Stimulated activated CD4-positive, alpha-beta T cell treated with anti-CD3 and anti-CD28 coated beads, TNF-alpha, amount 100 ng/mL, for 48 hours (primary cell): ENCODE measurements at regions not wholly inside any gene's neighbourhood (a gene's known extent, or its start where the extent isn't known, plus 50 kb on each side); places are given as distances from the start of the nearest gene placed in this dataset.
"Not testable (repeated sequence)": the region's sequence is repeated elsewhere in the genome, so short reads cannot be mapped to it uniquely, and the experiment has no call there.

Source experiments
- DNase-seq, 3 donors: peaks; one replicate each; pipeline ENCODE4 v3.0.0-alpha.2; 2020; ENCODE audit warnings: low read depth in 3 of 3

DNA sequence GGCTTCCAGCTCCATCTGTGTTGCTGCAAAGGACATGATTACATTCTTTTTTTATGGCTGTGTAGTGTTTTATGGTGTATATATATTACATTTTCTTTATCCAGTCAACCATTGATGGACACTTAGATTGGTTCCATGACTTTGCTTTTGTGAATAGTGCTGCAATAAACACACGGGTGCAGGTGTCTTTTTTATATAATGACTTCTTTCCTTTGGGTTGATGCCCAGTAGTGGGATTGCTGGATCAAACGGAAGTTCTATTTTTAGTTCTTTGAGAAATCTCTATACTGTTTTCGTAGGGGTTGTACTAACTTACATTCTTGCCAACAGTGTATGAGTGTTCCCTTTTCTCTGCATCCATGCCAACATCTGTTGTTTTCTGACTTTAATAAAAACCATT is 189.7 kb downstream of the ACTR3B start:
- no peak for DNase-seq

DNA sequence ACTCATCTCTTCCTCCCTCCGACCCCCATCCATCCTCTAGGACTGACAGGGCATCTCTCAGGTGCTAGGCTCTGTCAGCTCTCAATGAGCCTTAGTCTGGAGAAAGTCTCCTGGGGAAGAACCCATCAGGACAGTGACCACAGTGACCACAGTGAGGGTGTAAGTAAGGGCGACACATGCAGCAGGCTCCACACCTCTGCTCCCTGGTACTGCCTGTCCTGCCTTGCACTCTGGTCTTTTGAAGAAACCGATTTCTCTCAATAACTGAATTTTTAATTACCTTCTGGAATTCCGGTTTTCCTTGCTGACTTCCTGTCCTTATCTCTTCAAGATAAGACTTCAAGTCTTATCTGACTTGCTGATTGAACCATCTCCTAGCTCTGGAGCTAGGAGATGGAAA is 190.2 kb downstream of the ACTR3B start:
- DNase-seq: no peak

DNA sequence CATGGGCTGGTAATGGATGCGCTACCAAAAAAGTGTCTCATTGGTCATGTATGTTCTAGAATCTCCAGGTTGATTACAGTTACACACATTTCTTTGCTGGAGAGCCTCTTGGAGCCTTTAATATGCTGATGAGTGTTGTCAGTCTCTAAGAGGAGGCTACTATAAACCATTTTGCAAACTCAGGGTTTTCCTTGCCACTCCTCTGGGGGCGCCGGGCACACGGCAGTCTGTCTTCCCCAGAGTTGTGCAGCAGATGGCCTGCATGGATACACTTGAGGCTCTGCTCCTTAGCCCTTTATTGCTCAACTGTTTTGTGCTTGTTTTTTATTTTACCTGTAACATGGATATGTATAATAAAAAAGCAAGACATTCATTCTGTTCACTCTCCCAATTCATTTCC is 196.5 kb downstream of the ACTR3B start:
- no peak for DNase-seq

DNA sequence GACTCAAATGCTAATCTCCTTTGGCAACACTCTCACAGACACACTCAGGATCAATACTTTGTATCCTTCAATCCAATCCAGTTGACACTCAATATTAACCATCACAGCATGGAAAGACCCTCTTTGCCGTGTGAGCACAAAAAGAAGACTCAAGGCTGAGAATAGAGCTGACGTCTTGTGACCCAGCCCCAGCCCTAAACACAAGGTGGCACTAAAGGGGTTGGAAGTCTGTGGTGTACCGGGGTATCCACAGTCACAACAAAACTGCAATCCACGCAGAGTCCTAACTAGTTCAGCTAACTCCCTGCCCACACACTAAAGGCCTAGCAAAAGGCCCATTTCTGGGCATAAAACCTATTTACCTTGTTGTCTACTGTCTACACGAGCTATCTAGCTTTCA is 200.1 kb downstream of the ACTR3B start:
- DNase-seq: no peak

DNA sequence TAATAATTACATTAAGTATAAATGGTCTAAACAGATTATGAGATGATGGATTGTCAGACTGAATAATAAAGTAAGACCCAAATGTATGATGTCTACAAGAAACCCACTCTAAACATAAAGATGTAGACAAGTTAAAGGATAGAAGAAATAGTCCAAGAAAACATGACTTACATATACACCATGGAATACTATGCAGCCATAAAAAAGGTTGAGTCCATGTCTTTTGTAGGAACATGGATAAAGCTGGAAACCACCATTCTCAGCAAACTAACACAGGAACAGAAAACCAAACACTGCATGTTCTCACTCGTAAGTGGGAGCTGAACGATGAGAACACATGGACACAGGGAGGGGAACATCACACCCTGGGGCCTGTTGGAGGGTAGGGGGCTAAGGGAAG is 202.2 kb downstream of the ACTR3B start:
- not testable (repeated sequence) for DNase-seq

DNA sequence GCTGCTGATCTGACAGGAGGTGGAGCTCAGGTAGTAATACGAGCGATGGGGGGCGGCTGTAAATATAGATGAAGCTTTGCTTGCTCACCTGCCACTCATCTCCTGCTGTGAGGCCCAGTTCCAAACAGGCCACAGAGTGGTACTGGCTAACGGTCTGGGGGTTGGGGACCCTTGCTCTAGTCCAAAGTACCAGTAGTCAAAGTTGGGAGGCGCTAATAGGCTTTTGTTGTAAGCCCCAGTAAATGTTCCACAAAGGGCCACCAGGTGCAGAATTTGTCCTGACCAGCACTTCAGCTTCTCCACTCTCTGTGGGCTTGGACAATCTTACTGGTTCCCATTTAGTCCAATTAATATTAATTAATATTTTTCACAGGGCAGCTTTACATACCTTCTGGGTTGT is 206.6 kb downstream of the ACTR3B start:
- DNase-seq: no peak

DNA sequence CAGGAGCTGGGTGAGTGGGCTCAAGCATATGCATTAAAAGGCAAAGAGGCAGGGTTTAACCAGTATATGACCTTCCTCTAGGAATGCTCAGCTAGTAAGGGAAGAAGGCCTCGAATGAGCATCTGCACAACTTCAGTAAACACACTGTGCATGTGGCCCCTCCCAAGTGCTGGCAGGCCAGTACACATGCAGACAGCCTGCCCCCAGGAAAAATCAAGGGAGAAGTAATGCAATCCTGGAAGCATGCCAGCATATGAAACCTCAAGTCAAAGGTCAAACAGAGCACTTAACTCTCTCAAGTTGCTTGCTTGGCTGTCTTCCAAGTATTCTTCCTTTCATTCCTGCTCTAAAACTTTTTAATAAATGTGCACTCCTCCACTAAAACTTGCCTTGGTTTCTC is 208.4 kb downstream of the ACTR3B start:
- DNase-seq: no peak

DNA sequence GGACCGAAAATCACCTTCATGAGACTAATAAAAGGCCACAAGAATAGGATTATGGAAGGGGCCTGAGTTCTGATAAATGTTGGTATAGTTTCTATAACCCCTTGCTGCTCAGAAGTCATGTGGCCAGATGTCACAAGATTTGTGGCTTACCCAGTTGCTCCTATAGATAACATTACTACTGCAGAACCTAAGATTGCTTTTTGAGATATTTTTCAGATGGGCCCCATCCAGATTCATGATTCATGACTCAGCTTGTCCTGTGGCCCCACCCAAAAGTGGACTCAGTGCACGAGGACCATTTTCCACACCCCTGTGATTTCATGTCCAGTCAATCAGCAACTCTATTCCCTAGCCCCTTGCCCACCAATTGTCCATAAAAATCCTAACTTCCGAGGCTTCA is 209.0 kb downstream of the ACTR3B start:
- DNase-seq: no peak

DNA sequence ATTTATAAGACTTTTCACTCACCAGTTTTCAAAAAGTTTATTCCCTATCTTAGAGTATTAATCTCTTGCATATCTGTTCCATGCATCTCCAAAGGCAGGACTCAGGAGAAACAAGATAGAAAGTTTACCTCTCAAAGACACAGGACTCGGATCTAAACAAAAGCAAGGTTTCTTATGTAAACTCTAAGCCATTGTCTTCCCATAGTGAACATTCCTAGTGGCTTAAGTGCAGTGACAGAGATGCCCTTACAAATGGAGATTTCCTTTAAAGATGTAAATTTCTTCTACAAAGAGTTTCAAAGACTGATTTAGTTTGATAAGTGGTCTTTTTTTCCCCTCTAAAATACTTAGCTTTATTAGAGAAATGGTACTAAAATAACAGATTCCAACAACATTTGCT is 209.8 kb downstream of the ACTR3B start:
- DNase-seq: no peak

DNA sequence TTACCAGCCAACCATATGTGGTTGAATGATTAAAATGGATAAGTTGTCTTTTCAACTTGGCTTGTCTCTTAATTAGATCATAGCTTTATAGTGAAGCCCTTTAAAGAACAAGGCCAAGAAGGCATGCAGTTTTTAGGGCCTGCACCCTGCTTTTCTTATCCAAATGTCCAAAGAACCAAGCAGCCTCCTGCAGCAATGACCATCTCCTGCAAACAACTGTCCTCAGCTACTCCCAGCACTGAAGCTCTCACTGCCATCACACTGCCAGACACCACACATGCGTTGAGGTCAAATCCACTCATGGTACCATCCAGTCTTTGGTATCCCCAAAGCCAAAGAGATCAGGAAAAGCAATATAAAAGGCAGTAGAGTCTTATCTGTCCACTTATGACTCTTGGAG is 210.3 kb downstream of the ACTR3B start:
- DNase-seq: no peak

DNA sequence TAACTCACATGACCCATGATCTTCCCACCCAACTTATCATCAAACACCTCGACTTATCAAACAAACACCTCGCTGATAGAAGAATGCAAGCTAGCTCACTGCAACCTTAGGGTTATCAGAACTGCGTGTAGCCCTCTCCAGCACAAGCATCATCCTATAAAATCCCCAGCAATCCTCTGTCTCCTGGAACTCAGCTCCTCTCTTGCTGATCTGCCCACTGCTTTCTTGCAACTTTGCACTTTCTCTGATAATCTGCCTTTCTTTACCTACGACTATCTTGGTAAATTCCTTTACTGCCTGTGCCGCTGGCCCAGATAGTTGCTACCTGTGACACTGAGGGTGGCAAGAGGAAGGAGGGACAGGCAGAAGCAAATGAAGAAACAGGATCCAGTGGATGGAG is 210.9 kb downstream of the ACTR3B start:
- DNase-seq: no peak

DNA sequence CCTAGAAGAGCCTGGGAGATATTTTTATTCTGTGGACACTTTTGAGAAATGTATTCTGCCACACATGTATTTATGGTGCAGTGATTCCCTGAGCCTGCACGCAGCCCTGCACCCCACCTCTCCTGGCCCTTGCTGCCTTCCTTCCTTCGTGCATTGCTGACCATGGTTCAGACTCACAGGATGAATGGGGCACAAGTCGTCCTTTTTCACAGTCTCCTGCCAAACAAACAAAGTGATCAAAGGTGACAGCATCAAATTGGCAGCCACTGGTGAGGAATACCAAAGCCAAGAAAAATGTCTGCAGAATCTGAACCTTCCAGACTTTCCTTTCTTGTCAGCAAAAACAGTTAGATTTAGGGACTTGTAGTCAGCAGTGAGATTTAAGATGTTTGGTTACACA is 215.0 kb downstream of the ACTR3B start:
- no peak for DNase-seq

DNA sequence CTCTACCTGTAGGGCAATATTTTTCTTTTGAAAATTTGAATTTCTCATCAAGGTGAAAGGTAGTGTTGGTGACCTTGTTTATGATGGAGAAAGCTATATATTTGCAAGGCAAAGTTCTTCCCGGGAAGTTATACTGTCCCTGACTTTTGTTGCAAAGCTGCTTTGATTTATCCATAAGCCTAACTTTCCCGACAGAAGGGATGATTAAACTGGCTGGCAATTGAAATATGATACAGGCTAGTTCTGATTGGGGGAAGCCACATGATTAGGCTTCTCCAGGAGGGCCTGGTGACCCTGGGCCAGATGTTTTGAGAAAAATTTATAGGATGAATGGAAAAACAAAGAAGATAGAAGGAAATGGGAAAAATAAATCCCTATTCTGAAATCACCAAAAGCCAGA is 215.5 kb downstream of the ACTR3B start:
- DNase-seq: no peak

DNA sequence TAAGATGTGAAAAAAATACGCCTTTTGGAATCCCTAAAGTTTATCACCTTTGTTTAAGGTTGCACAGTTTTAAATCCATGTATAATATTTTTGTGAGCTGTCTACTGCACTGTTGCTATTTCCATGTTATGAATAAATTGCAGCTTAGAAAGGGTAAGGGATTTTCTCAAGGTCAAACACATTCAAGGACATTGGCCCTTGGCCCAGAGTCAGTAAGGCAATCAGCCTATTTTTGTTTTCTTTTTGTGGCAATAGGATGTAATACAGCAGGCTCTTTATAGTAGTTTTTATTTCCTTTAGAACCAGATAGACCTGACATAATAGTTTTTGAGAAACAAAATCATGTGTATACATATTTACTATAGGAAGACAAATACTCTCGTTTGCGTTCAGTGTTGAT is 219.8 kb downstream of the ACTR3B start:
- DNase-seq: no peak

DNA sequence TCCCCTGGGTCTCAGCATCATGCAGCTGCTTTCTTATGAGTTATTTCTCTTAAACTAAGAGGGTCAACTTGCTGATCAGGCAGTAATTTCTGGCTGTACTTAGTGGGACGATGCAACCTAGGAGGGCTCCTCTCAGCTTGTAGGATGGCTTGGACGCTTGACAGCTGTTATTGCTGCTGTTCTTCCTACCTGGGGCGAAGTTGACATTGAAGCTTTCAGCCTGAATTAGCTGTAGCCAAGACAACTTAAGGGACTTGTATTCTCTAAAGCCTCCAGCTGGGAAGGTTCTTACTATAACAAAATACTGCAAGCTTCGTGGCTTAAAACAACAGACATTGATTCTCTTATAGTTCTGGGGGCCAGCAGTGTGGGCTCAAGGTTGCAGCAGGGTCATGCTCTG is 224.9 kb downstream of the ACTR3B start:
- no peak for DNase-seq

DNA sequence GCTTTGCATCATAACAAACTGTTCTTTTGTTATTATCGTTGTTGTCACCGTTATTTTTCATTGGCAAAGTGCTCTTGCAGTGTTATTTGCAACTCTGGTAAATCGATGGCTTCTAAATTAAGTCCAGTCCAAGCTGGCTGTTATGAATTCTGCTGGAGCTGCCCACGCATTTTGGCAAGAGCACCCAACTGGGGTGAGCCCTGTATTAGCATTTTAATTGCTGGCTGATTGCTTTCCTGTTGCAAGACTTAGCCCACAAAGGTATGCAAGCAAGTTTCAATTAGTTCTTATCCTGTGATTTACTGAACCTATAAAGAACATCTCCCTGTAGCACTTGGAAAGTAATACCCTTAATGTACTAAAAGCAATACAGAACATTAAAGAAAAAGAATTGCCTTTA is 226.8 kb downstream of the ACTR3B start:
- no peak for DNase-seq

DNA sequence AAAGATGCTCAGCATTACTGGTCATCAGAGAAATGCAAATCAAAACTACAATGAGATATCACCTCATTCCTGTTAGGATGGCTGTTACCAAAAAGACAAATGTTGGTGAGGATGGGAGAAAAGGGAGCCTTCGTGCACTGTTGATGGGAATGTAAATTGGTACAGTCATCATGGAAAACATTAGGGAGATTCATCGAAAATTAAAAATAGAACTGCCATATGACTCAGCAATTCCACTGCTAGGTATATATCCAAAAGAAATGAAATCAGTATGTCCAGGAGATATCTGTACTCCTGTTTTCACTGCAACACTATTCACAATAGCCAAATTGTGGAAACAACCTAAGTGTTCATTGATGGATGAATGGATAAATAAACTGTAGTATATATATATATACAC is 228.1 kb downstream of the ACTR3B start:
- DNase-seq: no peak

DNA sequence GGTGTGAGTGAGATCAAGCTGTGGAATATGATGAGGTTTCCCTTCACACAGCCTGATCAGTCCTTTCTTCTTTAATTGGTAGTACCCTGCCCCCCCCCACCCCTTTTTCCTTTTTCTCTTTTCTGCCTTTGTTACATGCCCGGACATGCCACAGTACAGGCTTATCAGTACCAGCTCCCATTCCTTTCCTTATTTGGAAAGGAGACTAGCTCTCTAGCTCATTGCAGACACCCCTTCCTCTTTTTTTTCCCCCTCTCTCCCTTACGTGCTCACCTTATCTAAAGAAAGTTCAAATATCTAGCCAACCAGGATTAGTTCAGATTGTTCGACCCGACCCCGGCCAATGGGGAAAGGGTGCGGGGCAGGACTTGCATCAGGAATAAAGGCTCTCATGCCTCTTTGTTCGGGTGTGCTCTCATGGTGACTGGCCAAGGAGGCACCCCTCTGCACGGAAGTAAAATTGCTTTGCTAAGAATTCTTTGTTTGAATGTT is 230.4 kb downstream of the ACTR3B start:
- no peak for DNase-seq

DNA sequence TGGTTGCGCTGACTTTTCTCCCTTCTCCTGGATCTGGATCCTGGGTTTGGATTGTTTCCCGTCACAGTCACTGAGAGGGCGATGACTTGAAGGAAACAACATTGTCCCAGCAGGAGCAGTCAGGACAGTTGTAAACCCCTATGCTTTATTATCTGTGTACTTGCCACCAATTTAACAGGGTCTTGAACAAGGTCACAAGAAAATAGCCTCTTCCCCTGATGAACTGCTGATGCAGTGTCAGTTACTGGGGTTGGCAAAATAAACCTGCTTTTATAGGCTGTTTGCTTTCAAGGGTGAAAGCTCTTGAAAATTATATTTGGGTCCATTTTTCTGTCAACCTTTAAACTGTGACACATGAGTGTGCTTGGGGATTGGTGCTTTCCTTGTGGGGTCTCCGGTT is 238.9 kb downstream of the ACTR3B start:
- DNase-seq: no peak

DNA sequence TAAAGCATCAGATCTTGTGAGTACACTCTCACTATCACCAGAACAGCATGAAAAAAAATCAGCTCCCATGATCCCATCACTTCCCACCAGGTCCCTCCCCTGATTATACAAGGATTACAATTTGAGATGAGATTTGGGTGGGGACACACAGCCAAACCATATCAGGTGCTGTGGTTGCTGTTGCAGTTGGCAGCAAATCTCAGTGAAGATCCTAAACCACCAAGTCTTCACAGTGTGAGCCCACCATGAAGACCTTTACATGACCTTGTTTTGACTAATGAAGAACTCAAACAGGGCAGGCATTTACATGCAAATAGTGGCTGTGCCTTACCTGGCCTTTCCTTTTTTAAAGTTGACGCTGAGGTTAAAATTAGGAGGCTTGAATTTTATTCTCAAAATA is 242.6 kb downstream of the ACTR3B start:
- no peak for DNase-seq

DNA sequence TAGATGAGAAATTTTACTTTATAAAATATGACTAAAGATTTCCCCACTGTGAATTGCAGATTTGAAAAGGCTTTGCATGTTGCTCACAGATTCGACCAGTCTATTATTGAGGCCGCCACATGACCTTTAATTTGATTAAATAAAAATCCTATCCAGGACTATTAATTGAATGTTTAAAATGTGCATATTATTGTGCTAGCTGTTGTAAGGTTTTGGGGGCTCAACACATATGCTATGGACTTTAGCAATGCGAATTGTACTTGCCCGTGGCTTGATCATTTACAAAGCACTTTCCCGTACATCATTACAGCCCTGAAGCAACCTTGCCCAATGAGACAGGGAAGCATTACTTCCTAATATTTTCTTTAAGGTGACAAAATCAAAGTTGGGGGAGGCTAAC is 243.0 kb downstream of the ACTR3B start:
- no peak for DNase-seq

DNA sequence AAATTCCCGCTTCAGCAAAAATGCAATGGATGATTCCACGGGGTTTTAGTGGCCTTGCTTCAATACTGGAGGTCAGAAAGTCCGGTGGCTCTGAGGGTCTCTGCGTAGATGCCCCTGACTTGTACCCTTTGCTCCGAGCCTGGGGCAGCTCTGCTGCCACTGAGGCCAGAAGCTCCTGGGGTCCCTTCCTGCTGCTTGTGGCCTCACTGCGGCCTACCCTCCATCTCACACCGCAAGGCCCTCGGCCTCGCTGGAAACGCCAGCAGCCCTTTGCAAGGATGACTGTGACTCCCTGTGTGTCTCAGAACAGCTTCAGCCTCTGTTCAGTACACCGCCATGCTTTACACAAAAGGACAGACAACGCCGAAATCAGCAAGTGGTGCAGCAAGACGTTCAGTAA is 244.8 kb downstream of the ACTR3B start:
- DNase-seq: no peak

DNA sequence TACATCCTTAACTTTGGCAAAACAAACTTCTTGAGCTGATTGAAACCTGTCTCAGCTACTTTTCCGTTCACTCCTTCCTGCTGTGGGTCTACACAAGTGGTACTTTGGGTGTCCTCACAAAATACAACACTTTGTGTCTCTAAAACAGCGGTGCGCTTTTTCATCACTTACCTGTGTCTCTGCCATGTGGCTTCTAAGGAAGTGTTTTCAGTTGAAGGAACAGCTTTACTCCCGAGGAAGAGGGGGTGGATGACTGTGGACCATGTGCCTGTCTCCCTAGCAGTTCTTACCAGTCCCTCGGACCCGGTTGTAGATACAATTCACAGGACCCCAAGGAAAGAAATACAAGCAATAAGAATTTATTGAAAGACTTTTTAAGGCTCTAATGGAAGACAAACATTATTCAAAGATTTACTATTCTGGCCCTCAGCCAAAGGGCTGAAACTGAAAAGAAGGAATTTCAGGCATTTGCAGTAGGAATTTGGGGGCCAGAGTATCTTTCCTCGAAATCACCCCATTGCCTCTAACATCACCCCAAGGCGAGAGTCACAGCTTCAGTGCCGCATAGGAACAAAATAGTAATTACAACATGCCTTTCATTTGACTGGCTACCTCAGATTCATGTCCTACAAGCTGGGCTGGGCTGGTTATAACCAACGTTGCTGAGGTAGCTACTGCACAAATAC is 246.3 kb downstream of the ACTR3B start:
- DNase-seq: no peak

DNA sequence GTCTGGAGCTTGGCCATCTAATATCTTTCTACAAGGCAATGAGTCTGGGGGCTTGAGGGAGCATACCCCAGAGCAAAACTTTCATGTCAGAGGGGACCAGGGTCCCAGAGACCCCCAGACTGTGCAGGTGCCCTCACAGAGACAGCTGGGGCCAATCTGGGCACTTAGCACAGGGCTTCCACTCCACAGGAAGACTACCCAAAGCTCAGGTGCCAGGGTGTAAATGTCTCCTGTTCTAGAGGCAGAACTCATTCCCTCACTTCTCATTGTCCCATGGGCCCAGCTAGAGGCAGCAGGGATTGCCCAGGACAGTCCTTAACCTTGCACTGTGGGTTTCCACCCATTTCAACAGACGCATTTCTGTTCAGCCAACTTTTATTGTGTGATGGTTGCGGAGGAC is 246.9 kb downstream of the ACTR3B start:
- no peak for DNase-seq
